ENCODE measurements at regions not wholly inside any gene's neighbourhood (a gene's known extent, or its start where the extent isn't known, plus 50 kb on each side); places are given as distances from the start of the nearest gene placed in this dataset.

DNA sequence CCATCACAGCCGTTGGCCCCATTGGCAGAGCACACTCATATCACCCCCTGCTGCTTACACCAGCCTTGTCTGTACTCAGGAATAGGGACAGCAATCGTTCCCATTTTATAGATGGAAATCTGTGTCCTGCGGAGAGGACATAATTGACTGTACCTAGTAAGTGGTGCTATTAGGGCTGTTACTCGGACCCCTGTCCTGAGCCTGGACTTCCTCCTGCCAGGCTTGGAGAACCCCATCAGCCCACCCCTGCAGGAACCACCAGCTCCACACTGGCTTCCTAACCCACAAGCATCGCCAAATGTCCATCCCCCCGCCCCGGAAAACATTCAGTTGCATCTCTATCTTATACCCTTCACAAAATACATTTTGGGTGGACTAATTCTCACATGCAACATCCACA lies 139.8 kb upstream of the RET start:
- TF ChIP-seq POLR2A (IDR thresholded peaks at IDR 0.05; ENCODE audit: low read depth, low read length), result no peak
- TF ChIP-seq RFX5 (IDR thresholded peaks at IDR 0.05; ENCODE audit: low read depth, low read length), result no peak
- TF ChIP-seq, protein P1, sequence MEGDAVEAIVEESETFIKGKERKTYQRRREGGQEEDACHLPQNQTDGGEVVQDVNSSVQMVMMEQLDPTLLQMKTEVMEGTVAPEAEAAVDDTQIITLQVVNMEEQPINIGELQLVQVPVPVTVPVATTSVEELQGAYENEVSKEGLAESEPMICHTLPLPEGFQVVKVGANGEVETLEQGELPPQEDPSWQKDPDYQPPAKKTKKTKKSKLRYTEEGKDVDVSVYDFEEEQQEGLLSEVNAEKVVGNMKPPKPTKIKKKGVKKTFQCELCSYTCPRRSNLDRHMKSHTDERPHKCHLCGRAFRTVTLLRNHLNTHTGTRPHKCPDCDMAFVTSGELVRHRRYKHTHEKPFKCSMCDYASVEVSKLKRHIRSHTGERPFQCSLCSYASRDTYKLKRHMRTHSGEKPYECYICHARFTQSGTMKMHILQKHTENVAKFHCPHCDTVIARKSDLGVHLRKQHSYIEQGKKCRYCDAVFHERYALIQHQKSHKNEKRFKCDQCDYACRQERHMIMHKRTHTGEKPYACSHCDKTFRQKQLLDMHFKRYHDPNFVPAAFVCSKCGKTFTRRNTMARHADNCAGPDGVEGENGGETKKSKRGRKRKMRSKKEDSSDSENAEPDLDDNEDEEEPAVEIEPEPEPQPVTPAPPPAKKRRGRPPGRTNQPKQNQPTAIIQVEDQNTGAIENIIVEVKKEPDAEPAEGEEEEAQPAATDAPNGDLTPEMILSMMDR (conservative IDR thresholded peaks at IDR 0.05; ENCODE audit: low read depth, low read length), result no peak
- TF ChIP-seq USF2 (IDR thresholded peaks at IDR 0.05; ENCODE audit: low read depth, low read length), result no peak
- TF ChIP-seq SMC3 (IDR thresholded peaks at IDR 0.05; ENCODE audit: low read depth, low read length), result no peak
- TF ChIP-seq CEBPB (IDR thresholded peaks at IDR 0.05; ENCODE audit: low read depth, low read length), result no peak
- TF ChIP-seq RAD21 (IDR thresholded peaks at IDR 0.05; ENCODE audit: low read length), result no peak
- TF ChIP-seq ELK1 (IDR thresholded peaks at IDR 0.05; ENCODE audit: borderline replicate concordance, low read depth, low read length), result no peak
- no peak for TF ChIP-seq RCOR1 (IDR thresholded peaks at IDR 0.05; ENCODE audit: insufficient replicate concordance, low read length)
- TF ChIP-seq MAZ (IDR thresholded peaks at IDR 0.05; ENCODE audit: borderline replicate concordance, low read depth, low read length), result no peak
- TF ChIP-seq MXI1 (IDR thresholded peaks at IDR 0.05; ENCODE audit: borderline replicate concordance, low read depth, low read length), result no peak

All from IMR-90 (cell line).